WTC11 (cell line): ENCODE measurements at regions not wholly inside any gene's neighbourhood (a gene's known extent, or its start where the extent isn't known, plus 50 kb on each side); places are given as distances from the start of the nearest gene placed in this dataset.
"Not testable (repeated sequence)": the region's sequence is repeated elsewhere in the genome, so short reads cannot be mapped to it uniquely, and the experiment has no call there.

Source experiments
- ATAC-seq: fragments of 200-7000 bp; cut with Tn5 transposase; 2 replicates; pipeline ENCODE4 v1.10.0; 2021; ENCODE audit warnings: mild to moderate bottlenecking, moderate library complexity
- CTCF ChIA-PET: fragments of 300-600 bp; sonication (Branson Sonifier 250); formaldehyde crosslinking; loops from one replicate; lab custom pipeline; 2021; ENCODE audit warnings: antibody characterized with exemption; lab: Charles Lee
- POLR2A ChIA-PET: fragments of 350-600 bp; sonication (Branson Sonifier 250); formaldehyde crosslinking; loops from one replicate; lab custom pipeline; 2021; ENCODE audit warnings: antibody characterized with exemption; lab: Charles Lee
- DNase-seq: peaks from one replicate; pipeline ENCODE4 v3.0.0; 2021; ENCODE audit warnings: low spot score
- H3K27ac Mint-ChIP-seq: 2 replicates; pipeline ENCODE4 v1.8.0; 2021; ENCODE audit warnings: mixed read lengths
- H3K27me3 Mint-ChIP-seq: 2 replicates; pipeline ENCODE4 v1.8.0; 2021; ENCODE audit warnings: low read depth, mild to moderate bottlenecking, moderate library complexity, mixed read lengths
- H3K36me3 Mint-ChIP-seq: 2 replicates; pipeline ENCODE4 v1.8.0; 2021; ENCODE audit warnings: mixed read lengths
- H3K4me1 Mint-ChIP-seq: 2 replicates; pipeline ENCODE4 v1.8.0; 2022; ENCODE audit warnings: mixed read lengths
- H3K4me3 Mint-ChIP-seq: 2 replicates; pipeline ENCODE4 v1.8.0; 2021; ENCODE audit warnings: mild to moderate bottlenecking, moderate library complexity, mixed read lengths
- H3K9me3 Mint-ChIP-seq: 2 replicates; pipeline ENCODE4 v1.8.0; 2021; ENCODE audit warnings: mixed read lengths
- ETV6 ChIP-seq: sonication (generic); formaldehyde crosslinking; IDR thresholded peaks from 2 replicates; pipeline ENCODE4 v1.8.1; 2022; ENCODE audit warnings: mild to moderate bottlenecking, missing genetic modification reagents
- FOXJ3 ChIP-seq: sonication (generic); formaldehyde crosslinking; IDR thresholded peaks from 2 replicates; pipeline ENCODE4 v1.9.0; 2021; ENCODE audit warnings: missing genetic modification reagents, mild to moderate bottlenecking, borderline replicate concordance
- FOXP1 ChIP-seq: sonication (generic); formaldehyde crosslinking; IDR thresholded peaks from 2 replicates; pipeline ENCODE4 v1.8.0; 2022; ENCODE audit warnings: missing genetic modification reagents, mild to moderate bottlenecking, moderate library complexity, borderline replicate concordance
- GTF2I ChIP-seq: fragments of 250-450 bp; sonication (Bioruptor Pico); conservative IDR thresholded peaks from 2 replicates; pipeline ENCODE4 v1.4.0; 2021; ENCODE audit warnings: mild to moderate bottlenecking
- KAT7 ChIP-seq: sonication (generic); formaldehyde crosslinking; IDR thresholded peaks from 2 replicates; pipeline ENCODE4 v1.8.1; 2023; ENCODE audit warnings: missing genetic modification reagents, mild to moderate bottlenecking, borderline replicate concordance
- NR1H2 ChIP-seq: sonication (generic); formaldehyde crosslinking; IDR thresholded peaks from 2 replicates; pipeline ENCODE4 v1.9.0; 2021; ENCODE audit warnings: mild to moderate bottlenecking, moderate library complexity, missing genetic modification reagents
- OVOL2 ChIP-seq: fragments of 250-450 bp; sonication (Bioruptor Pico); IDR thresholded peaks from 2 replicates; pipeline ENCODE4 v1.9.0; 2021; ENCODE audit warnings: mild to moderate bottlenecking, borderline replicate concordance
- PRRX2 ChIP-seq: fragments of 250-450 bp; sonication (Bioruptor Pico); IDR thresholded peaks from 2 replicates; pipeline ENCODE4 v1.8.0; 2021; ENCODE audit warnings: mild to moderate bottlenecking
- TEAD1 ChIP-seq: sonication (generic); formaldehyde crosslinking; IDR thresholded peaks from 2 replicates; pipeline ENCODE4 v1.8.0; 2022; ENCODE audit warnings: mild to moderate bottlenecking, missing genetic modification reagents
- TEAD4 ChIP-seq: sonication (generic); formaldehyde crosslinking; IDR thresholded peaks from 2 replicates; pipeline ENCODE4 v1.8.0; 2022; ENCODE audit warnings: mild to moderate bottlenecking, missing genetic modification reagents
- ZNF121 ChIP-seq: sonication (generic); formaldehyde crosslinking; IDR thresholded peaks from 2 replicates; pipeline ENCODE4 v1.8.0; 2023; ENCODE audit warnings: missing genetic modification reagents
- ZNF423 ChIP-seq: fragments of 250-450 bp; sonication (Bioruptor Pico); IDR thresholded peaks from 2 replicates; pipeline ENCODE4 v2.1.2; 2022; ENCODE audit warnings: mild to moderate bottlenecking, moderate library complexity
- ZNF671 ChIP-seq: fragments of 250-450 bp; sonication (Bioruptor Pico); IDR thresholded peaks from 2 replicates; pipeline ENCODE4 v1.8.0; 2021; ENCODE audit warnings: mild to moderate bottlenecking
- TF ChIP-seq, protein P1 (sequence below): sonication (generic); formaldehyde crosslinking; IDR thresholded peaks from 2 replicates; pipeline ENCODE4 v1.8.1; 2022; ENCODE audit warnings: missing genetic modification reagents, borderline replicate concordance
- TF ChIP-seq, protein P2 (sequence below): sonication (generic); formaldehyde crosslinking; IDR thresholded peaks from 2 replicates; pipeline ENCODE4 v1.8.0; 2022; ENCODE audit warnings: mild to moderate bottlenecking, missing genetic modification reagents
- TF ChIP-seq, protein P3 (sequence below): fragments of 250-450 bp; sonication (Bioruptor Pico); IDR thresholded peaks from 2 replicates; pipeline ENCODE4 v1.9.0; 2021; ENCODE audit warnings: mild to moderate bottlenecking
- TF ChIP-seq, protein P4 (sequence below): sonication (generic); formaldehyde crosslinking; IDR thresholded peaks from 2 replicates; pipeline ENCODE4 v1.8.1; 2023; ENCODE audit warnings: mild to moderate bottlenecking, missing genetic modification reagents
- TF ChIP-seq, protein P5 (sequence below): sonication (generic); formaldehyde crosslinking; IDR thresholded peaks from 2 replicates; pipeline ENCODE4 v1.8.1; 2023; ENCODE audit warnings: mild to moderate bottlenecking, missing genetic modification reagents
- TF ChIP-seq, protein P6 (sequence below): sonication (generic); formaldehyde crosslinking; conservative IDR thresholded peaks from 2 replicates; pipeline ENCODE4 v1.8.1; 2022; ENCODE audit warnings: mild to moderate bottlenecking, missing genetic modification reagents

DNA sequence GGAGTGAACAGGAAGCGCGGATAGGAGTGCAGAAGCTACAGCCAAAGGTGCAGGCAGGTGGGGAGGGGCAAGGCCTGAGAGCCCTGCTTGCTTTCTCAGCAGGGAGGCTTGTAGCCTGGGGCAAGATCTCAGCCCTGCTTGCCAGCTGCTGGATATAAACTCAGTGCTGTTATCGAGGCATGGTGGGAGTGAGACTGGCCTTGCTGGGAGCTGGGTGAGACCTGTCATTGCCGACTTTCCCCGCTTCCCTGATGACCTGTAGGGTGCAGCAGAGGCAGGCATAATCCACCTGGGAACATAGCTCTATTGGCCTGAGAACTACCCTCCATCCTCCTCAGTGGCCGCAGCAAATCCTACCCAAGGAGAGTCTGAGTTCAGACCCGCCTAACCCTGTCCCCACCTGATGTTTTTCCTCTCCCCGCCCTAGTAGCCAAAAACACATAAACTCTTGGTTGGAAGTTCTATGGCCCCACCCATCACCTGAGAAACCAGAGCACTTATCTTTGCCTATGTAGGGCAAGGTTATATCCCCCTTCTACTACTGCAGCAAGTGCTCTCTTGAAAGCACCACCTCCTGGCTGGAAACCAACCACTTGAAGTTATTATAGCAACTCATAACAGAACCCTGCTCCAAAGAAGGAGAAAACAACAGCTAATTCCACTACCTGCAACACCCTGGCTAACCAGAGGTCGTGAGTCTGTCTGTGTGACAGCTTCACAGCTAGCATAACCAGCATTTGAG is 80.7 kb downstream of the FHIP1A start:
- no peaks in the 10 kb centered on the region for H3K27me3 Mint-ChIP-seq
- TF ChIP-seq ZNF423 (CRISPR knock-in tag) (peak; percentile 40; the same call in 1 of the 2 replicates), ETV6 (CRISPR knock-in tag) (peak; percentile 33; the same call in 1 of the 2 replicates), FOXP1 (CRISPR knock-in tag) (no peak), ZNF121 (CRISPR knock-in tag) (0 out of 2 replicates have a peak, but pooled peaks have one; percentile 17), TEAD1 (CRISPR knock-in tag) (peak; percentile 36; the same call in 1 of the 2 replicates)
- peaks cover 41% of the 10 kb centered on the region for H3K36me3 Mint-ChIP-seq
- ChIA-PET POLR2A (interaction anchor here (0.5 to 1.5 kb wide), 3 partner anchors 78 to 303 kb away, joined by 3 to 9 read pairs (median 5); partner anchors contain the start of gene FHIP1A), CTCF (interaction anchor here (0.6 to 2.1 kb wide), 51 partner anchors 9 to 373 kb away, joined by 3 to 37 read pairs (median 5); partner anchors contain the start of gene PRSS48)
- H3K9me3 Mint-ChIP-seq = peaks cover 43% of the 10 kb centered on the region
- peaks cover 55% of the 10 kb centered on the region for H3K4me1 Mint-ChIP-seq
- DNase-seq = peak; percentile 72
- peak overlapping the region; percentile 35 for H3K27ac Mint-ChIP-seq
- ATAC-seq = peak; percentile 96
- no peak overlapping the region for H3K4me3 Mint-ChIP-seq

DNA sequence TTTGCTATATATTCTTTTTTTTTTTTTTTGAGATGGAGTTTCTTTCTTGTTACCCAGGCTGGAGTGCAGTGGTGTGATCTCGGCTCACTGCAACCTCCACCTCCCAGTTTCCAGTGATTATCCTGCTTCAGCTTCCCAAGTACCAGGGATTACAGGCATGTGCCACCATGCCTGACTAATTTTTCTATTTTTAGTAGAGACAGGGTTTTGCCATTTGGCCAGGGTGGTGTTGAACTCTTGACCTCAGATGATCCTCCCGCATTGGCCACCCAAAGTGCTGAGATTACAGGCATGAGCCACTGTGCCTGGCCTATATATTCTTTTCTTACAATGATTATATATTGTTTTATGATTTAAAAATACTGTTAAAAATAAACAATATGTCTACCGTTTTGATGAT is 86.6 kb downstream of the FHIP1A start:
- Mint-ChIP-seq H3K9me3 (peaks cover 39% of the 10 kb centered on the region), H3K36me3 (peaks cover 35% of the 10 kb centered on the region)
- H3K4me1 Mint-ChIP-seq, POLR2A ChIA-PET, H3K4me3 Mint-ChIP-seq, H3K27me3 Mint-ChIP-seq, CTCF ChIA-PET, DNase-seq, H3K27ac Mint-ChIP-seq, ATAC-seq: not testable (repeated sequence)

DNA sequence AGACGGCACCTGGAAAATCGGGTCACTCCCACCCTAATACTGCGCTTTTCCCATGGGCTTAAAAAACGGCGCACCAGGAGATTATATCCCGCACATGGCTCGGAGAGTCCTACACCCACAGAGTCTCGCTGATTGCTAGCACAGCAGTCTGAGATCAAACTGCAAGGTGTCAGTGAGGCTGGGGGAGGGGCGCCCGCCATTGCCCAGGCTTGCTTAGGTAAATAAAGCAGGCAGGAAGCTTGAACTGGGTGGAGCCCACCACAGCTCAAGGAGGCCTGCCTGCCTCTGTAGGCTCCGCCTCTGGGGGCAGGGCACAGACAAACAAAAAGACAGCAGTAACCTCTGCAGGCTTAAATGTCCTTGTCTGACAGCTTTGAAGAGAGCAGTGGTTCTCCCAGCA is 102.6 kb downstream of the FHIP1A start:
- ATAC-seq, H3K27me3 Mint-ChIP-seq, H3K4me1 Mint-ChIP-seq, POLR2A ChIA-PET, H3K4me3 Mint-ChIP-seq, CTCF ChIA-PET, H3K27ac Mint-ChIP-seq: not testable (repeated sequence)
- Mint-ChIP-seq H3K9me3 (peaks cover 34% of the 10 kb centered on the region), H3K36me3 (peaks cover 42% of the 10 kb centered on the region)
- DNase-seq = peak; percentile 37

DNA sequence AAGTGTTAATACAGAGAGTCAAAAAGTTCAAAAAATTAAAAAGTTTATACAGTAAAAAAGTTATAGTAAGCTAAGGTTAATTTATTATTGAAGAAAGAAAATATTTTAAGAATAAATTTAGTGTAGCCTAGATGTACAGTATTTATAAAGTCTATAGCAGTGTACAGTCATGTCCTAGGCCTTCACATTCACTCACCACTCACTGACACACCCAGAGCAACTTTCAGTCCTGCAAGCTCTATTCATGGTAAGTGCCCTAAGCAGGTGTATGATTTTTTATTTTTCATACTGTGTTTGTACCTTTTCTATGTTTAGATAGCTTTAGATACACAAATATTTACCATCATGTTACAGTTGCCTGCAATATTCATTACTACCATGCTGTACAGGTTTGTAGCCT is 108.9 kb downstream of the FHIP1A start:
- DNase-seq = no peak
- peaks cover 17% of the 10 kb centered on the region for H3K4me1 Mint-ChIP-seq
- no peak overlapping the region for H3K4me3 Mint-ChIP-seq
- peaks cover 9% of the 10 kb centered on the region; the same call in 1 of the 2 replicates for H3K9me3 Mint-ChIP-seq
- no peak for ATAC-seq
- H3K27ac Mint-ChIP-seq = no peak overlapping the region
- H3K27me3 Mint-ChIP-seq = no peaks in the 10 kb centered on the region
- no peaks in the 10 kb centered on the region for H3K36me3 Mint-ChIP-seq
- TF ChIP-seq TEAD4 = no peak
- TF ChIP-seq OVOL2 (CRISPR knock-in tag) = no peak
- TF ChIP-seq, protein P1, sequence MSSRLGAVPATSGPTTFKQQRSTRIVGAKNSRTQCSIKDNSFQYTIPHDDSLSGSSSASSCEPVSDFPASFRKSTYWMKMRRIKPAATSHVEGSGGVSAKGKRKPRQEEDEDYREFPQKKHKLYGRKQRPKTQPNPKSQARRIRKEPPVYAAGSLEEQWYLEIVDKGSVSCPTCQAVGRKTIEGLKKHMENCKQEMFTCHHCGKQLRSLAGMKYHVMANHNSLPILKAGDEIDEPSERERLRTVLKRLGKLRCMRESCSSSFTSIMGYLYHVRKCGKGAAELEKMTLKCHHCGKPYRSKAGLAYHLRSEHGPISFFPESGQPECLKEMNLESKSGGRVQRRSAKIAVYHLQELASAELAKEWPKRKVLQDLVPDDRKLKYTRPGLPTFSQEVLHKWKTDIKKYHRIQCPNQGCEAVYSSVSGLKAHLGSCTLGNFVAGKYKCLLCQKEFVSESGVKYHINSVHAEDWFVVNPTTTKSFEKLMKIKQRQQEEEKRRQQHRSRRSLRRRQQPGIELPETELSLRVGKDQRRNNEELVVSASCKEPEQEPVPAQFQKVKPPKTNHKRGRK = no peak
- TF ChIP-seq ZNF671 (CRISPR knock-in tag) = no peak
- TF ChIP-seq, protein P2, sequence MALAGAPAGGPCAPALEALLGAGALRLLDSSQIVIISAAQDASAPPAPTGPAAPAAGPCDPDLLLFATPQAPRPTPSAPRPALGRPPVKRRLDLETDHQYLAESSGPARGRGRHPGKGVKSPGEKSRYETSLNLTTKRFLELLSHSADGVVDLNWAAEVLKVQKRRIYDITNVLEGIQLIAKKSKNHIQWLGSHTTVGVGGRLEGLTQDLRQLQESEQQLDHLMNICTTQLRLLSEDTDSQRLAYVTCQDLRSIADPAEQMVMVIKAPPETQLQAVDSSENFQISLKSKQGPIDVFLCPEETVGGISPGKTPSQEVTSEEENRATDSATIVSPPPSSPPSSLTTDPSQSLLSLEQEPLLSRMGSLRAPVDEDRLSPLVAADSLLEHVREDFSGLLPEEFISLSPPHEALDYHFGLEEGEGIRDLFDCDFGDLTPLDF (CRISPR knock-in tag) = no peak
- TF ChIP-seq, protein P3, sequence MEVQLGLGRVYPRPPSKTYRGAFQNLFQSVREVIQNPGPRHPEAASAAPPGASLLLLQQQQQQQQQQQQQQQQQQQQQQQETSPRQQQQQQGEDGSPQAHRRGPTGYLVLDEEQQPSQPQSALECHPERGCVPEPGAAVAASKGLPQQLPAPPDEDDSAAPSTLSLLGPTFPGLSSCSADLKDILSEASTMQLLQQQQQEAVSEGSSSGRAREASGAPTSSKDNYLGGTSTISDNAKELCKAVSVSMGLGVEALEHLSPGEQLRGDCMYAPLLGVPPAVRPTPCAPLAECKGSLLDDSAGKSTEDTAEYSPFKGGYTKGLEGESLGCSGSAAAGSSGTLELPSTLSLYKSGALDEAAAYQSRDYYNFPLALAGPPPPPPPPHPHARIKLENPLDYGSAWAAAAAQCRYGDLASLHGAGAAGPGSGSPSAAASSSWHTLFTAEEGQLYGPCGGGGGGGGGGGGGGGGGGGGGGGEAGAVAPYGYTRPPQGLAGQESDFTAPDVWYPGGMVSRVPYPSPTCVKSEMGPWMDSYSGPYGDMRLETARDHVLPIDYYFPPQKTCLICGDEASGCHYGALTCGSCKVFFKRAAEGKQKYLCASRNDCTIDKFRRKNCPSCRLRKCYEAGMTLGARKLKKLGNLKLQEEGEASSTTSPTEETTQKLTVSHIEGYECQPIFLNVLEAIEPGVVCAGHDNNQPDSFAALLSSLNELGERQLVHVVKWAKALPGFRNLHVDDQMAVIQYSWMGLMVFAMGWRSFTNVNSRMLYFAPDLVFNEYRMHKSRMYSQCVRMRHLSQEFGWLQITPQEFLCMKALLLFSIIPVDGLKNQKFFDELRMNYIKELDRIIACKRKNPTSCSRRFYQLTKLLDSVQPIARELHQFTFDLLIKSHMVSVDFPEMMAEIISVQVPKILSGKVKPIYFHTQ (CRISPR knock-in tag) = no peak
- TF ChIP-seq, protein P4, sequence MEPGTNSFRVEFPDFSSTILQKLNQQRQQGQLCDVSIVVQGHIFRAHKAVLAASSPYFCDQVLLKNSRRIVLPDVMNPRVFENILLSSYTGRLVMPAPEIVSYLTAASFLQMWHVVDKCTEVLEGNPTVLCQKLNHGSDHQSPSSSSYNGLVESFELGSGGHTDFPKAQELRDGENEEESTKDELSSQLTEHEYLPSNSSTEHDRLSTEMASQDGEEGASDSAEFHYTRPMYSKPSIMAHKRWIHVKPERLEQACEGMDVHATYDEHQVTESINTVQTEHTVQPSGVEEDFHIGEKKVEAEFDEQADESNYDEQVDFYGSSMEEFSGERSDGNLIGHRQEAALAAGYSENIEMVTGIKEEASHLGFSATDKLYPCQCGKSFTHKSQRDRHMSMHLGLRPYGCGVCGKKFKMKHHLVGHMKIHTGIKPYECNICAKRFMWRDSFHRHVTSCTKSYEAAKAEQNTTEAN = no peak
- no peak for TF ChIP-seq FOXJ3 (CRISPR knock-in tag)
- TF ChIP-seq NR1H2 (CRISPR knock-in tag) = no peak
- TF ChIP-seq, protein P5, sequence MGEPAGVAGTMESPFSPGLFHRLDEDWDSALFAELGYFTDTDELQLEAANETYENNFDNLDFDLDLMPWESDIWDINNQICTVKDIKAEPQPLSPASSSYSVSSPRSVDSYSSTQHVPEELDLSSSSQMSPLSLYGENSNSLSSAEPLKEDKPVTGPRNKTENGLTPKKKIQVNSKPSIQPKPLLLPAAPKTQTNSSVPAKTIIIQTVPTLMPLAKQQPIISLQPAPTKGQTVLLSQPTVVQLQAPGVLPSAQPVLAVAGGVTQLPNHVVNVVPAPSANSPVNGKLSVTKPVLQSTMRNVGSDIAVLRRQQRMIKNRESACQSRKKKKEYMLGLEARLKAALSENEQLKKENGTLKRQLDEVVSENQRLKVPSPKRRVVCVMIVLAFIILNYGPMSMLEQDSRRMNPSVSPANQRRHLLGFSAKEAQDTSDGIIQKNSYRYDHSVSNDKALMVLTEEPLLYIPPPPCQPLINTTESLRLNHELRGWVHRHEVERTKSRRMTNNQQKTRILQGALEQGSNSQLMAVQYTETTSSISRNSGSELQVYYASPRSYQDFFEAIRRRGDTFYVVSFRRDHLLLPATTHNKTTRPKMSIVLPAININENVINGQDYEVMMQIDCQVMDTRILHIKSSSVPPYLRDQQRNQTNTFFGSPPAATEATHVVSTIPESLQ (CRISPR knock-in tag) = no peak
- no peak for TF ChIP-seq GTF2I
- TF ChIP-seq, protein P6, sequence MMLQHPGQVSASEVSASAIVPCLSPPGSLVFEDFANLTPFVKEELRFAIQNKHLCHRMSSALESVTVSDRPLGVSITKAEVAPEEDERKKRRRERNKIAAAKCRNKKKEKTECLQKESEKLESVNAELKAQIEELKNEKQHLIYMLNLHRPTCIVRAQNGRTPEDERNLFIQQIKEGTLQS (CRISPR knock-in tag) = no peak
- no peak for TF ChIP-seq KAT7 (CRISPR knock-in tag)
- no peak for TF ChIP-seq PRRX2 (CRISPR knock-in tag)
- TF ChIP-seq, all 79 proteins: peak for 0
- ChIA-PET POLR2A (no interaction called here), CTCF (interaction anchor here (1.1 to 1.7 kb wide), 2 partner anchors 29 to 37 kb away, joined by 3 to 8 read pairs; no protein-coding TSS in a partner anchor)
